ENCODE measurements at regions not wholly inside any gene's neighbourhood (a gene's known extent, or its start where the extent isn't known, plus 50 kb on each side); places are given as distances from the start of the nearest gene placed in this dataset.

GRCh38 chr5:142248853-142249462, 75.9 kb downstream of the SPRY4 start:
- TF ChIP-seq REST (IDR thresholded peaks at IDR 0.05; ENCODE audit: insufficient read depth in 1 of 2, low read depth in 2 of 2, low read length in 2 of 2): no peak

- TF ChIP-seq TAF1 (IDR thresholded peaks at IDR 0.05; ENCODE audit: borderline replicate concordance, insufficient read depth, low read length) (no peak), POLR2AphosphoS5 (IDR thresholded peaks at IDR 0.05; ENCODE audit: low read depth, low read length) (no peak), REST (IDR thresholded peaks at IDR 0.05; ENCODE audit: insufficient read depth in 1 of 2, low read depth in 2 of 2, low read length in 2 of 2) (no peak), FOXP2 (optimal IDR thresholded peaks at IDR 0.05; ENCODE audit: borderline replicate concordance, extremely low read depth, extremely low read length, insufficient read depth) (no peak), SIN3A (IDR thresholded peaks at IDR 0.05; ENCODE audit: borderline replicate concordance, insufficient read depth, low read length) (no peak)
These were observed 78.6 kb downstream of the SPRY4 start for GRCh38 chr5:142246258-142246657.

- TF ChIP-seq TAF1 (IDR thresholded peaks at IDR 0.05; ENCODE audit: borderline replicate concordance, insufficient read depth, low read length): no peak
- no peak for TF ChIP-seq POLR2AphosphoS5 (IDR thresholded peaks at IDR 0.05; ENCODE audit: low read depth, low read length)
- no peak for TF ChIP-seq SIN3A (IDR thresholded peaks at IDR 0.05; ENCODE audit: borderline replicate concordance, insufficient read depth, low read length)
- TF ChIP-seq REST (IDR thresholded peaks at IDR 0.05; ENCODE audit: insufficient read depth in 1 of 2, low read depth in 2 of 2, low read length in 2 of 2): no peak
- TF ChIP-seq FOXP2 (optimal IDR thresholded peaks at IDR 0.05; ENCODE audit: borderline replicate concordance, extremely low read depth, extremely low read length, insufficient read depth): no peak
These were observed 79.0 kb downstream of the SPRY4 start for GRCh38 chr5:142245786-142246185.

GRCh38 chr5:142244440-142244839, 80.4 kb downstream of the SPRY4 start:
- TF ChIP-seq REST (IDR thresholded peaks at IDR 0.05; ENCODE audit: insufficient read depth in 1 of 2, low read depth in 2 of 2, low read length in 2 of 2) (no peak), FOXP2 (optimal IDR thresholded peaks at IDR 0.05; ENCODE audit: borderline replicate concordance, extremely low read depth, extremely low read length, insufficient read depth) (no peak), SIN3A (IDR thresholded peaks at IDR 0.05; ENCODE audit: borderline replicate concordance, insufficient read depth, low read length) (no peak), POLR2AphosphoS5 (IDR thresholded peaks at IDR 0.05; ENCODE audit: low read depth, low read length) (no peak), TAF1 (IDR thresholded peaks at IDR 0.05; ENCODE audit: borderline replicate concordance, insufficient read depth, low read length) (no peak)

- TF ChIP-seq REST (IDR thresholded peaks at IDR 0.05; ENCODE audit: insufficient read depth in 1 of 2, low read depth in 2 of 2, low read length in 2 of 2): no peak
- no peak for TF ChIP-seq SIN3A (IDR thresholded peaks at IDR 0.05; ENCODE audit: borderline replicate concordance, insufficient read depth, low read length)
- TF ChIP-seq FOXP2 (optimal IDR thresholded peaks at IDR 0.05; ENCODE audit: borderline replicate concordance, extremely low read depth, extremely low read length, insufficient read depth): no peak
- TF ChIP-seq TAF1 (IDR thresholded peaks at IDR 0.05; ENCODE audit: borderline replicate concordance, insufficient read depth, low read length): no peak
- TF ChIP-seq POLR2AphosphoS5 (IDR thresholded peaks at IDR 0.05; ENCODE audit: low read depth, low read length): no peak
These were observed 82.5 kb downstream of the SPRY4 start for GRCh38 chr5:142242272-142242671.
